Stimulated activated CD4-positive, alpha-beta T cell treated with anti-CD3 and anti-CD28 coated beads, Interleukin-15, amount 100 ng/mL, for 24 hours (primary cell): ENCODE measurements at regions not wholly inside any gene's neighbourhood (a gene's known extent, or its start where the extent isn't known, plus 50 kb on each side); places are given as distances from the start of the nearest gene placed in this dataset.
"Not testable (repeated sequence)": the region's sequence is repeated elsewhere in the genome, so short reads cannot be mapped to it uniquely, and the experiment has no call there.

Source experiments
- DNase-seq: peaks from one replicate; pipeline ENCODE4 v3.0.0-alpha.2; 2020

DNA sequence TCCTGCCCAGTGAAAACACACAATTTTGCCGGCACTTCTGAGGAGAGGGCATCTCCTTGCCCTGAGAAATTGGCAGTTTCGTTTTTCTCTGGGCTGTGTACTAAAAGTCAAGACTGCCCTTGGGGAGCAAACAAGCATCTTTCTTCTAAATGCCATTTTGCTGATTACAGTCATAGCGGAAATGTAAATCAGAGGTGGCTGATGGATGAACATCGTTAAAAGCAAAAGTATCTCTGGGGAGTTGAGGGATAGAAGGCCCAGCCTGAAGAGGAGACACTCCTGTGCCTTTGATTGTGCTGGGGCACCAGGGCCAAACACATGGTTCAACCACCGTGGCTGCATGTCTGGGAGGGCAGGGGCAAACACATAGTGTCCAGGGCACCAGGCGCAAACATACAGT, 49.8 kb downstream of the ABCC12 start:
- DNase-seq: no peak

DNA sequence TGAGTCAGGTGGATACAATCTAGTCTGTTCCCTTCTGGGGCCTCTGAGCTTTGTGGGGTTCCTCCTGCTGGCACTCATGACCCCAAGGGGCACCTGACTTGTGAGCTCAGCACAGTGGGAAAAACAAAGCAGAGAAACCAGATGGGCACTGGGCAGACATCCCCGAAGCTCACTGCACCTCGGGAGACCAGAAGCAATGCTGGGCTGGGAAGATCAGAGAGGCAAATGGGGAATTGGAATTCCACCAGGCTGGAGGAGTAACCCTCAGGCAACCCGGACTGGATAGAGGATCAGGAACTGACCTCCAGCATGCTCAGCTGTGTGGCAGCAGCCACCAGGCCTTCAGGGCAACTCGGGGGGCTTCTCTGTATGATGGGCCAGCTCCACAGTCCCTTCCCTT, 50.3 kb downstream of the ABCC12 start:
- no peak for DNase-seq

DNA sequence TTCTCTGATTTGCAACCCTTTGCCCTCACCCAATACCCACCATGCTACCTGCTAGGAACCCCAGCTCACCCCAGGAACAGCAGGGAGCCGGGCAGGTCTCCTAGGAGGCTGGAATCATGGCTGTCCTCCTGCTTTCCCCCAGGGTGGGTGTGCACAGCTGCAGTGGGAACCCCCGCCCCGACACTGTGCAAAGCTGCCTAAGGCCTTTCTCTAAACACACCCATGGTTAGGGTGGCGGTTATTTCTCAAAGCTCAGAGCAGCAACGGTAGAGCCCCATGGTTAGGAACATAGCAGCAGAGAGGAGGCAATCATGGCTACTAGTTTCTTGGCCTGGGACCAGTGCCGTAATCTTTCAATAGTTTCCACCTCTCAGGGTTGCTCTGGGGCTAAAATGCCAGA, 52.2 kb downstream of the ABCC12 start:
- no peak for DNase-seq

DNA sequence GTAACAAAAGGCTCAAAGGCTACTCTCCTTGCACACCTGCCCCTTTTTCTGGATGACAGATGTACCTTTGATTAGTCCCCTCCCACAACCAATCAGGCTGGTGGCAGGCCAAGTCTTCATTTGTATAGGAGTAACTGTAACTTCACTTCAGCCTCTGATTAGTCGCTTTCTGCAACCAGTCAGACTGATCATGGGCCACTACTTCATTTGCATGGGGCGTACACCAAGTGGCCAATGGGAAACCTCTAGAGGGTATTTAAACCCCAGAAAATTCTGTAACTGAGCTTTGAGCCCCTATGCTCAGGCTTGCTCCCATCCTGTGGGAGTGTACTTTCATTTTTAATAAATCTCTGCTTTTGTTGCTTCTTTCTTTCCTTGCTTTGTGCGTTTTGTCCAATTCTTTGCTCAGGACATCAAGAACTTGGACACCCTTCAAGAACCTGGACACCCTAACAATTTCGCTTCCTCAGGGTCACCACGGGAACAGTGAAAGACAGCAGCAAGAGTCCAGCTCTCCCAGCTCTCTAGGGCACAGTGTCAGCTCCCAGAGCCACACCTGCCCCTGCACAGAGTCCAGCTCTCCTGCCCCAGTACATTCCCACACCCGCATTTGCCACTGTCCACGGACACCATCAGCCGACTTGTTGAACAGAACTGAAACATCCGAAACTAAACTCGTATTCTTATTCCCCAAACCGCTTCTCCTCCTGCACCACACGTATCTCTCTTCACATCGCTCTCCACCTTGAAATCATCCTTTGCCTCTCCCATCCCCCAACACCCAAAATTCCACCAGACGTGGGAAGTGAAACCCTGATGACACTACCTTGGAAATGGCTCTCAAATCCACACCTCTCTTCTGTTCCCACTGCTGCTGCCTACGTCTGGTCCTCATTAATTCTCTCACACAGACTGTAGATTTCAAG, 53.4 kb downstream of the ABCC12 start:
- DNase-seq: no peak

DNA sequence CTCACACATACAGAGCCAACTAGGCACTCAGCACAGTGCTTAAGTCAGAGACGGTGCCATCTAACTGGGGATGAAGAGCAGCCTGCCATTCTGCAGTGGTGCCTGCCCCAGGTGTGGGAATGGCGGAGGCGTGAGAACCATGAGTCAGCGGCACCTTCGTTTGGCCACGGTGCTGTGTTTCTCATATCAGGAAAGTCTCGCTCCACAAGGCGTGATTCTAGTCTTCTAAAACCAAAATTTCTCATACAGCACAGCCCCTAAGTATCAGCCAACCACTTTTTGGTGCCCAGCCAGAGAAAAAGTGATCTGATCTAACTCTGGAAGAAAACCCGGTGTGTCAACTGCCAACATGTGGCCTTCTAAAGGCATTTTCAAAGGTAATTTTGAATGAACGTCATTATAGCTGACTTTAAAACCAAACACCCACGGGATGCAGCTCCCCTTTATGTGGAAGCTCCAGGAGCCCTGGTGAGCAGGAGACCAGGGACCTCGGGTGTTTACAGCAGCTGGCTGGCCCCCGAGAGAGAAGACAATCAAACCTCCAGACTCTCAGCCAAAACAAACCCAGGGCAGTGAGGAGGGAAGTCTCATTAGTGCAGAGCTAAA, 54.6 kb downstream of the ABCC12 start:
- peak; percentile 79 for DNase-seq

DNA sequence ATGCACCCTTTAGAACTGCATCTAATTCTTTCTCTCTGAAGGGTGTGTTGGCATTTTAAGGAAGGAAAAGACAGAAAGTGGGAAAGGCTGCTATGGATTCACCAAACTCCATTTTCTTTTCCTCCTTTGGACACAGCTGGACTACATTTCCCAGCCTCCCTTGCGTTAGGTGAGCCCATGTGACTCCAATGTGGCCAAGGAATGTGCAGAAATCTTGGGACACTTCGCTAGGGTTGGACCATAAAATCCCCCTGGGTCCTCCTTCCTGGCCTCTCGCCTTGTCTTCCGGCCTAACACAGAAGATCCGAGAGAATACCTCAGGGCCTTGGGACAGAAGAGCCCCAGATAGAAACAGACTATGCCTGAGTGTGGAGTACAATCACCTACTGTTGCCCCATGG, 56.3 kb downstream of the ABCC12 start:
- no peak for DNase-seq

DNA sequence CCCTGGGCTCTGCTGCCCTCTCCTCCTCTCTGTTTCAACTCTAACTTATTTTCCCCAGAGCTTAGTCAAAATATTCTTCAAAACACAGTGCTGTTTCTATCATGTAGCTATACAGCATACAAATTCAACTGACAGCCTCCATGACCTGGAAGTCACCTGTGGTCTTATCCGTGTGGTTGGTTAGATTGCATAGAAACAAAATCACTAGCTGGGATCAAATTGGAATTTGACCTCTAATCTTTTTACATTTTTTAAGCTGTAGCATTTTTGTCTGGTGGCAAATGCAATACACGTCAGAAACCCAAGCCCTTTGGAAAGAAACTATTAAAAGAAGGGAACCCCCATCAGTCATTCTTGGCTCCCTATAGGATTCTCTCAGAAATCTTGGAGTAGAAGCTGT, 57.3 kb downstream of the ABCC12 start:
- DNase-seq: no peak

DNA sequence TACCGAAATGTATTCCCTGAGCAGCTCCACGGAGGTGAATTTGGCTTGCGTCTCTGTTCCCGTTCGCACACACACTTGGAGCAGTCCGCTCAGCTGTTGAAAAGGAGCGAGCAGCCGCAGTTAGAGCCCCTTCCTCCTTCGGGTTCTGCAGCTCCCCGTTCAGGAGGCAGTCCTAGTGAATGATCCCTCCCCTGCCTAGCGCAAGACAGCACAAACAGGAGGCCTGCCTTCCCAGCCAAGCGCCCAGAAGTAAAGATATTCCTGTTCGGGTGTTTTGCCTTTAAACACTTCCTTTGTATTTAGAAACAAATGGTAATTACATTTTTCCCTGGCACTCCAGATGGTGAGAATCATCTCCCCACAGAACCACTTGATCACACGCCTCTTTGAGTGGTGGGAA, 64.7 kb downstream of the ABCC12 start:
- no peak for DNase-seq

DNA sequence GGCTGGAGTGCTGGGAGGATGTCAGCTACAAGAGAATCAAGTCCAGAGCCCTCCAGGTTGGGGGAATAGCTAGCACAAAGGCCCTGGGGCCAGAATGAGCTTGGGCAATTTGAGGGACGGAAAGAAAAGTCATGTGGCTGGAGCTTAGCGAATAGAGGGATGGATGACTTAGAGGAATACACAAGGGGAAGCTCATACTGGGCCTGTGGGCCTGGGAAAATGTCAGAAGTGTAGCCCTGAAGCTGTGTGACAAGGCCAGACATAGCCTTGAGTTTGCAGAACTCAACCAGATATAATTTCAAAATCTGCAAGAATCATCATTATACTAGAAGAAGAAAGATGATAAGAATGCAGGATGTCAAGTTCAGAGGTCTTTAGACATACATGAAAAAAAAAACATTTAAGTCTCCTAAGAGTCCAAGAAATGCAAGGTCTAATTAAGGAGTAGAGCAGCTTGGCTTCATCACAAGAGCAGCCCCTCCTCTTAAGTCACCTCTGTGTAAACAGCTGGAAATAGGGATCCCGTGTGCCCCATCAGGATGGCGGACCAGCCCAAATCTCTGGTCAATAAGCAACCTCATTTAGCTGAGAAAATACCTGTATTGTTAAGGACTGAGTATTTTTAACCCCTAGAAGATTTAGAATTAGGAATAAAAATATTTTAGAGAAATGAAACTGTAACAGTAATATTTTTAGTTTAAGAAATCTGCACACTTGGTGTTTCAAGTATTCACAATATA, 66.6 kb downstream of the ABCC12 start:
- no peak for DNase-seq

DNA sequence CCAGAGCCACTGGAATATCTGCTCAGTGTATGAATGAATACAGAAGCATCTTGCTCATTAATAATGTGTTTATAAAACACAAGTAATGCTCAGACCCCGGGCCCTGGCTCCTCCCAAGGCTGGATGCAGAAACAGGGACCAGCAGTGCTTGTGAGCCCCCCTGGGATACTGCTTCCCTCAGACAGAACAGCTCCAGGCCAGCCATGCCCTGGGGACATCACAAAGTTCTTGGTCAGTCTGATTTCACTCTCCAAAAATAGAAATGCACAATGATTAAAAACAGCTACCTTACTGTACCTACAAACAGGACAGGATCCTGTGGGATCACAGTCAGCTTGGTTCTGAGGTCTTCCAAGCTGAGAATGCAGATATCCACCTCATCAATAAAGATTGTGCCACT, 68.2 kb downstream of the ABCC12 start:
- no peak for DNase-seq

DNA sequence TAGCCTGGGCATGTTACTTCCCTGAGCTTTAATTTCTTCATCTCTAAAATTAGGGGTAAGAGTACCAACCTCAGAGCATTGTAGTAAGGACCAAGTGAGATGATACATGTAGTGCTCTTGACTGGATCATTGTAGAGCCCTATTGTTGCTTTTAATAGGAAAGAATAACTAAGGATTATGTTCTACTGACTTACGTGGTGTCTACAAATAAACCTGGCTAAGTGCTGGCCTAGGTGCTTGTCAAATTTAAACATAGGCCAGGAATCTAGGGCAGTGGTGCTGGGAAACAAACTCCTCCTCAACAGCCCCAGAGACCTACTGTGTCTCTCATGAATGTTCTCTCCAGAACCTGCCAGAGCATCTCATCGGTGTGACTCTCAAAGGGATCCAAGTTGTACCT, 69.4 kb downstream of the ABCC12 start:
- DNase-seq: no peak

DNA sequence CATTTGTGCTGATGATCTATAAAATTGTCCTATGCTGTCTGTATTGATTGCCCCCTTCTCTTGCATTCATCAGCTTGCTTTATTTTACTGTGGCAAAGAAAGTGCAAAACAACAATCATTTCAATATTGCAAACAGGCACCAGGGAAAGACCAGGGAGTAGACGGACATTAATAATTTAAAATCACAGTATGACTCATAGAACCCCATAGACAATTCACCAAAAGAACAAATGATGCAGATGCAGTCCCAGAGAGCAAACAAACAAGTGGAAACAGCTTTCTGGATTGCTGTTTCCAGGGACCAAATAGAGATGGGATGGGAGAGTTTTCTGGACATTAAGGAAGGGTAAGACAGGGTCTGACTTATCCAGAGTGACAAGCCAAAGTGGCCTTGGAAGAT, 70.1 kb downstream of the ABCC12 start:
- no peak for DNase-seq

DNA sequence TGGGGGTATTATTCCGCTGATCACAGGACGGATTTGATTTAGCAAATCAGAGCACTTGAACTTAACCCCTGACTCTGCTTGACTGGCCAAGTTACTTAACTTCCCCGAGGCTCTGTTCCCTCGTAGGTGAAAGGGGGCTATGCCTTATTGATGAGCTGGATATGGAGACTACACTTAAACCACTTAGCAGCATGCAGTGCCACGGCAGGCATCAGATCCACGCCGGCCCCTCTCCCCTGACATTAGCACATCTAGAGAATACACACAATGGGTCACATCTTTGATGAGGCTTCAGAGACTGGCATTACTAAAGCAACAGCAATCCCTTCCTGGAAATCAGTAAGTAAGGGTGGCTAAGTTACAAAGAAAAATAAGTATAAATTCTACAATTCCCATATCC, 71.0 kb downstream of the ABCC12 start:
- DNase-seq: no peak

DNA sequence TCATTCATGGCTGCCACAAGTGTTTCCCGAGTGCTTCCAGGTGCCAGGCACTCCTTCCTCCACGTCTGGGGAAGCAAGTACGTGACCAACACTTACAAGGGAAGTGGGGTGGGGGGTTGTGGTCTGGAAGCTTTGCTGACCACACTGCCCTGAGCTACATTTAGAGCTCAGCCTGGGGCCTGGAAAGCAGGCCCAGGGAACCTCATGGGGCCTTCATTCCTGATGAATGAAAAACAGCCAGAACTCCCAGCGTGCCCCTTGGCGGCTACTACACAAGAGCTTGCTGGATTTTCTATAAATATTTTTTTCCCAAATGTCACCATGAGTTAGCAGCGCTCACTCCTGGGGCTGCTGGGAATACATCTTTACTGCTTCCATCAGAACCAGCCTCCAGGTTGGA, 73.3 kb downstream of the ABCC12 start:
- DNase-seq: no peak

DNA sequence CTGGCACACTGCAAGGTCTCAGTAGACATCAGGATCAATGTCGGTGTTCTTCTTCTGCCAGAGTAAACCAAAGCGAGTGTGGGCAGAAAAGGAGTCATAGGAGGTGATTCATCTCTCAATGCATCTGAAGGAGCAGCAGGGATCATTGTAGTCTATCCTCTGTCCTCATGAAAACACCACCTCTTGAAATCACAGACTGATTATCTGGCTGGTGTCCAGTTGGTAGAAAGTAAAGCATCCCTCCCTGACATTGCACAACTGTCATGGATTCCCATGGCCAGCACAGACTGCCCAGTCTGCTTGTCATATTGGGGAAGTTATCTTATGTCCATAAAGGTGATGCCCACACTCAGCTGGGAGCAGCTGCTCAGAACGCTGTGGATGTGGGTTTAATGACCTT, 74.1 kb downstream of the ABCC12 start:
- no peak for DNase-seq

DNA sequence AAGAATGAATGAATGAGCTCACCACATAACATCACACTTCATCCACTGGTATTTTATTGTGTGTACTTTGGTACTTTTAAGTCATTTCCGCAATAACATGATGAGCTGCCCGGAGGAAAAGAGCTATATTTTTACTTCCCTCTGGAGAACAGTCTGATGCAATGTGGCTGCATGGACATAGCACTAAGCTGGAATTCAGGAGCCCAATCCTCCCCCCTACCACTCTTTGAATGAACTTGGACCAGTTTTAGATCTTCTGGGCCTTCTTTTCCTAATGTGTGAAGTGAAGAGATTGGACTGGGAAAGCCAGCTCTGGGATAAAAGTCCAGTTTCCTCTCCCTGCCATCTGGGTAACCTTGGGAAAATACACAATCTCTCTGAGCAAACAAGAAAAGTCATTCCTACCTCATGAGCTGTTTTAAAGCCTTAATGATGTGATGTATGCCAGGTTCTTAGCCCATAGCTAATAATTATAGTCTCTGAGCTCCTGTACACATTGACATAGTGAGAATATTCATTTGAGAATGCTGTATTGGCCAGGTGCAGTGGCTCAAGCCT, 79.3 kb downstream of the ABCC12 start:
- DNase-seq: no peak

DNA sequence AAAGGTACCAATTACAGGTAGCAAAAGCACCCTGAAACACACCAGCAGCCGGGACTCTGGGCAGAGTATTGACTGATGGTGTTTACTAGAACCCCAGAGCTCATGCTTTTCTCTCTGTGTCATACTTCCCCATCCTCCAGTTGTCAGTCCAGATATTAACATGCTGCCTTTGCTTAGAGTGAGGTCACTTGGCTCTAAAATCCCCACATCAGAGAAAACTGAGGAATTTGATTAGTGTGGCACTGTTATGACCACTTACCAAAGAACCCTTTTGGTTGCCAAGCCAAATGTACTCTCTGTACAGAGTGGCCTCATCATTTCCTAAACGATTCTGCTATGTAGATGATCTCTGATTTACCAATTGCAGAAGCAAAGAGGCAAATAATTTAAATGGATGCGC, 80.4 kb downstream of the ABCC12 start:
- DNase-seq: no peak

DNA sequence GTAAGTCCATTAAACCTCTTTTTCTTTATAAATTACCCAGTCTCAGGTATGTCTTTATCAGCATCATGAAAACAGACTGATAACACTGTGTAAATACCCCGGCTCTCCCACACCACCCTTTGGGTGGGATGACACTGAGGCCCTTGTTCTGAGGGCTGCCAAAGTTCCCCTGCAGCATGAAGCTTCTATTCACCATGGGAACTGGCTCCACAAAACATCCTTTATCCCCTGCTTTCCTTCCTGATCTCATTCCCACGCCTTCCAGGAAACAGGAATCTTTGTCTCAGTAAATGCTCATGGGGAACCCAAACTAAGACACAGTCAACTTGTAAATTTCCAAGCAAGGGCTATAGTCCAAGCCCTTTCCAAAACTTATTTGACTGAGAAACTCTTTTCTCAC, 88.4 kb downstream of the ABCC12 start:
- no peak for DNase-seq

DNA sequence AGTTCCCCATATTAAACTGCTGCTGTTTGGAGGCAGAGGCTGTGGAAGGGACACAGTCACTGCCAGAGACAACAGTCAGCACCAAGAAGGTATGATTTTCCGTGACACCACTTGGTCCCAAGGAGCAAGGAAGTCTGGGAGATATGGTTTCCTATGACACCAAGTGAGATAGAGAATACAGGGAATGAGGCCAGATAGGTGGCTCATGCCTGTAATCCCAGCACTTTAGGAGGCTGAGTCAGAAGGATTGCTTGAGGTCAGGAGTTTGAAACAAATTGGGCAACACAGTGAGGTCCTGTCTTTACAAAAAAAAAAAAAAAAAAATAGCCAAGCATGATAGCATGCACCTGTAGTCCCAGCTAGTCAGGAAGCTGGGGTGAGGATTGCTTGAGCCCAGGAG, 90.8 kb downstream of the ABCC12 start:
- DNase-seq: no peak

DNA sequence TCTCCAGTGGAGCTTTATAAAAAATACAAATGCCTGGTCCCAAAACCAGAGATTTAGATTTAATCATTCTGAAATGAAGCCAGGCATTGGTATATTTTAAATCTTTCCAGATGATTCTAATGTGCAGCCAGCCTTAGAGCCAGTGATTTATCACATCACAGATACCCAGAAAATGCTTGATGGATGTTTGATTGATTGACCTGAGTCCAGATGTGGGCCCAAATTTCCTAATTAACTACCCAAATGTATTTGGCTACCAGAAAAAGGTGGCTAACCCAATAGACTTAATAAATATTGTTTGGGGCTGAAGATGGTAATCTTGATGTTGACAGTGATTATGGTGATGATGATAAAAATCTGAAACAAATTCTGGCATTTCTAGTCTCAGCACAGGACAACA, 93.1 kb downstream of the ABCC12 start:
- no peak for DNase-seq

DNA sequence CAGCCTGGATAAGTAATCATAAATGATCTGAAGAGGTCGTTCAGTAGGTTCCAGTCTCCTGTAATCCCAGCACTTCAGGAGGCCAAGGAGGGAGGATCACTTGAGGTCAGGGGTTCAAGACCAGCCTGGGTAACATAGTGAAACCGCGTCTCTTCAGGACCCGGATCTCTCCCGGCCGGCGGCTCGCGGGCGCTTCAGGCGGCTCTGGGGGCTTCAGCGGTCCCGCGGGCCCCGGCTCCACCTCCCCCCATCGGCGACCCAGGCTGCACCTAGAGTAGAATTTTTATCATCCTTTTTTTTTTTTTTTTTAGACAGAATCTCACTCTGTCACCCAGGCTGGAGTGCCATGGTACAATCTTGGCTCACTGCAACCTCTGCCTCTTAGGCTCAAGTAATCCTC, 95.9 kb downstream of the ABCC12 start:
- no peak for DNase-seq

DNA sequence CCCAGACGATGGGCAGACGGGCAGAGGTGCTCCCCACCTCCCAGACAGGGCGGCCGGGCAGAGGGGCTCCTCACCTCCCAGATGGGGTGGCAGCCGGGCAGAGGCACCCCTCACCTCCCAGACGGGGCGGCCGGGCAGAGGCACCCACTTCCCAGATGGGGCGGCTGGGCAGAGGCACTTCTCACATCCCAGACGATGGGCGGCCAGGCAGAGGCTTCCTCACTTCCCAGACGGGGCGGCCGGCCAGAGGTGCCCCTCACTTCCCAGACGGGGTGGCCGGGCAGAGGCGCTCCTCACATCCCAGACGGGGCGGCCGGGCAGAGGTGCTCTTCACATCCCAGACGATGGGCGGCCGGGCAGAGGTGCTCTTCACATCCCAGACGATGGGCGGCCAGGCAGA, 96.6 kb downstream of the ABCC12 start:
- DNase-seq: not testable (repeated sequence)

DNA sequence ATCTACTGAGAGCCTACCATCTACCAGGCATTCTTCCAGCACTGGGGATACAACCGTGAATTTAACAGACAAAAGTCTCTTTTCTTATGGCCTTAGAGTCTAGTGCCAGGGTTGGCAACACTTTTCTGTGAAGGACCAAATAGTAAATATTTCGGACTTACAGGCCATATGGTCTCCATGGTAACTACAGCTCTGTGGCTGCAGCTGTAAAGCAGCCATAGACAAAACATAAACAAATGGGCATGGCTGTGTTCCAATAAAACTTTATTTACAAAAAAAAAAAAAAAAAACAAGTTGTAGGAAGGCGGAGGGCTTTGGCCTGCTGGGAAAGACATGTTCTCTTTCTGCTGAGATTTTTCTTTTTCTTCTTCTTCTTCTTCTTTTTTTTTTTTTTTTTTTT, 98.7 kb downstream of the ABCC12 start:
- no peak for DNase-seq
